ENCODE measurements at regions not wholly inside any gene's neighbourhood (a gene's known extent, or its start where the extent isn't known, plus 50 kb on each side); places are given as distances from the start of the nearest gene placed in this dataset.
"Not testable (repeated sequence)": the region's sequence is repeated elsewhere in the genome, so short reads cannot be mapped to it uniquely, and the experiment has no call there.

DNA sequence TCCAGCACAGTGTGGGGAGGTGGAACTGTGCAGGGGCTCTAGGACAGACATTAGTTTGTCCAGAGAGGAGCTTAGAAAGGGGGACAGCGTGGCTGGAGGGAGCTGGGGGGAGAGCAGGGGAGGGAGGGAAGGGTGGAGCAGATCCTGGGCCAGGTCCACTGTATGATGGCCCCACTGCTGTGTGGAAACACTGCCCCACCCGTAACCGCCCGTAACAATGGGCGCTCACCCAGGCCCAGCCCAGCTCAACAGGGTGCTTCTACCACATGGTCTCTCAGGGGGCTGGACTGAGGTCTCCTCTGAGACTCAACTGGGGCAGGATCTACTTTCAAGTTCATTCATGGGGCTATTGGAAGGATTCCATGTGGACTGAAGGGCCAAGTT is 81.6 kb downstream of the LIMS4 start:
- TF ChIP-seq EZH2 (IDR thresholded peaks at IDR 0.05; ENCODE audit: borderline replicate concordance, low read depth, low read length); ATF2 (CRISPR knock-in tag; IDR thresholded peaks at IDR 0.05); ZSCAN32 (CRISPR knock-in tag; IDR thresholded peaks at IDR 0.05); NCOA2 (IDR thresholded peaks at IDR 0.05; ENCODE audit: partially characterized antibody in 2 of 2); MTF1 (CRISPR knock-in tag; IDR thresholded peaks at IDR 0.05; ENCODE audit: borderline replicate concordance): not testable (repeated sequence)
- TF ChIP-seq, protein P1, sequence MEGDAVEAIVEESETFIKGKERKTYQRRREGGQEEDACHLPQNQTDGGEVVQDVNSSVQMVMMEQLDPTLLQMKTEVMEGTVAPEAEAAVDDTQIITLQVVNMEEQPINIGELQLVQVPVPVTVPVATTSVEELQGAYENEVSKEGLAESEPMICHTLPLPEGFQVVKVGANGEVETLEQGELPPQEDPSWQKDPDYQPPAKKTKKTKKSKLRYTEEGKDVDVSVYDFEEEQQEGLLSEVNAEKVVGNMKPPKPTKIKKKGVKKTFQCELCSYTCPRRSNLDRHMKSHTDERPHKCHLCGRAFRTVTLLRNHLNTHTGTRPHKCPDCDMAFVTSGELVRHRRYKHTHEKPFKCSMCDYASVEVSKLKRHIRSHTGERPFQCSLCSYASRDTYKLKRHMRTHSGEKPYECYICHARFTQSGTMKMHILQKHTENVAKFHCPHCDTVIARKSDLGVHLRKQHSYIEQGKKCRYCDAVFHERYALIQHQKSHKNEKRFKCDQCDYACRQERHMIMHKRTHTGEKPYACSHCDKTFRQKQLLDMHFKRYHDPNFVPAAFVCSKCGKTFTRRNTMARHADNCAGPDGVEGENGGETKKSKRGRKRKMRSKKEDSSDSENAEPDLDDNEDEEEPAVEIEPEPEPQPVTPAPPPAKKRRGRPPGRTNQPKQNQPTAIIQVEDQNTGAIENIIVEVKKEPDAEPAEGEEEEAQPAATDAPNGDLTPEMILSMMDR (IDR thresholded peaks at IDR 0.05 in 2 of 3, conservative IDR thresholded peaks at IDR 0.05 in 1 of 3; ENCODE audit: insufficient read depth in 2 of 3, low read depth in 1 of 3, low read length in 3 of 3), result not testable (repeated sequence)
- TF ChIP-seq, protein P2, sequence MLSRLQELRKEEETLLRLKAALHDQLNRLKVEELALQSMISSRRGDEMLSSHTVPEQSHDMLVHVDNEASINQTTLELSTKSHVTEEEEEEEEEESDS (CRISPR knock-in tag; IDR thresholded peaks at IDR 0.05), result not testable (repeated sequence)
- TF ChIP-seq, protein P3, sequence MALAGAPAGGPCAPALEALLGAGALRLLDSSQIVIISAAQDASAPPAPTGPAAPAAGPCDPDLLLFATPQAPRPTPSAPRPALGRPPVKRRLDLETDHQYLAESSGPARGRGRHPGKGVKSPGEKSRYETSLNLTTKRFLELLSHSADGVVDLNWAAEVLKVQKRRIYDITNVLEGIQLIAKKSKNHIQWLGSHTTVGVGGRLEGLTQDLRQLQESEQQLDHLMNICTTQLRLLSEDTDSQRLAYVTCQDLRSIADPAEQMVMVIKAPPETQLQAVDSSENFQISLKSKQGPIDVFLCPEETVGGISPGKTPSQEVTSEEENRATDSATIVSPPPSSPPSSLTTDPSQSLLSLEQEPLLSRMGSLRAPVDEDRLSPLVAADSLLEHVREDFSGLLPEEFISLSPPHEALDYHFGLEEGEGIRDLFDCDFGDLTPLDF (CRISPR knock-in tag; IDR thresholded peaks at IDR 0.05), result not testable (repeated sequence)

All from K562 (cell line).